Fibroblast of the aortic adventitia (primary cell): ENCODE measurements at regions not wholly inside any gene's neighbourhood (a gene's known extent, or its start where the extent isn't known, plus 50 kb on each side); places are given as distances from the start of the nearest gene placed in this dataset.

ENCODE experiments used
- DNase-seq: peaks from one replicate; pipeline ENCODE4 v3.0.0-alpha.2; 2010; ENCODE audit warnings: low read depth
- H3K4me3 ChIP-seq: 2 replicates; pipeline ENCODE4 v1.5.1; 2011; ENCODE audit warnings: low read depth, mild to moderate bottlenecking, control low read depth, low read length, moderate library complexity
- CTCF ChIP-seq: IDR thresholded peaks from 2 replicates; pipeline ENCODE4 v1.5.1; 2011; ENCODE audit warnings: mild to moderate bottlenecking, low read length, control low read depth, inconsistent platforms; ENCODE audit not compliant: insufficient read depth

- no peak overlapping the region for H3K4me3 ChIP-seq
- no peak for DNase-seq
- TF ChIP-seq CTCF = no peak
Observed at GRCh38 chr14:26941521-26941920, 343.7 kb upstream of the NOVA1 start.

GRCh38 chr14:26947265-26947664 lies 349.4 kb upstream of the NOVA1 start:
- no peak for TF ChIP-seq CTCF
- DNase-seq = no peak
- H3K4me3 ChIP-seq = no peak overlapping the region

- H3K4me3 ChIP-seq = no peak overlapping the region
- no peak for TF ChIP-seq CTCF
- no peak for DNase-seq
Observed at GRCh38 chr14:26959437-26959836, 361.6 kb upstream of the NOVA1 start.

GRCh38 chr14:26959972-26960660 lies 362.3 kb upstream of the NOVA1 start:
- no peak overlapping the region for H3K4me3 ChIP-seq
- no peak for TF ChIP-seq CTCF
- no peak for DNase-seq

- no peak overlapping the region for H3K4me3 ChIP-seq
- TF ChIP-seq CTCF = no peak
- no peak for DNase-seq
Observed at GRCh38 chr14:26963711-26964110, 365.9 kb upstream of the NOVA1 start.

GRCh38 chr14:26965490-26965889 lies 367.7 kb upstream of the NOVA1 start:
- DNase-seq = no peak
- no peak overlapping the region for H3K4me3 ChIP-seq
- no peak for TF ChIP-seq CTCF

GRCh38 chr14:26966908-26967307 lies 369.1 kb upstream of the NOVA1 start:
- H3K4me3 ChIP-seq = no peak overlapping the region
- no peak for DNase-seq
- no peak for TF ChIP-seq CTCF
